ENCODE measurements at regions not wholly inside any gene's neighbourhood (a gene's known extent, or its start where the extent isn't known, plus 50 kb on each side); places are given as distances from the start of the nearest gene placed in this dataset.

DNA sequence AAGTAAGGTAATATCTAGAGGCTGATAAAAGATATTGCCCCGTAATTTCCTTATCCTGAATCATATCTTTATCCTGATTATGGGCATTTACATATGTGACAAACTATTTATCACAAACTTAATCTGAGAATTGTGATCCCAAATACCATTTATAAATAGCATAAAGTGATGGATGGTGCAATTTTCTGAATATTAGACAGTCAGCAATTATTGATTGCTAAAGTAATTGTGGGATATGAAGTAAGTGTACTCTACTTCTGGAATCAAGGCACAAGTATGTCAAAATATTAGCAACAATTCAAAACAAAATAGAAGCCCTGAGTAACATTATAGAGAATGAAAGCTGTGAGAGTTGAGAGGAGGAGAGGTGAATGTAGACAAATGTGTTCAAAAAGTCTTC lies 361.9 kb upstream of the CDH6 start:
- Histone ChIP-seq H3K9ac (ENCODE audit: low read length) (no peak overlapping the region), H4K91ac (ENCODE audit: low read length) (no peak overlapping the region), H3K23ac (ENCODE audit: low read length in 2 of 2) (no peak overlapping the region), H3K9me3 (ENCODE audit: control insufficient read depth, low read length) (no peaks in the 10 kb centered on the region), H2BK120ac (ENCODE audit: low read depth, low read length) (no peak overlapping the region), H2AK5ac (ENCODE audit: low read length, severe bottlenecking) (no peak overlapping the region), H3K4me1 (ENCODE audit: control insufficient read depth, insufficient read depth, low read depth, low read length) (no peaks in the 10 kb centered on the region), H3K4me3 (ENCODE audit: insufficient read depth in 1 of 2, low read depth in 1 of 2, low read length in 2 of 2) (no peak overlapping the region), H3K4ac (ENCODE audit: low read depth in 1 of 2, low read length in 2 of 2) (no peak overlapping the region), H2BK12ac (ENCODE audit: low read length in 2 of 2) (no peak overlapping the region), H4K8ac (ENCODE audit: low read length) (no peak overlapping the region), H3K4me2 (ENCODE audit: low read length, poor library complexity, severe bottlenecking) (no peak overlapping the region), H2BK15ac (ENCODE audit: low read depth, poor library complexity, severe bottlenecking) (no peak overlapping the region), H3K14ac (ENCODE audit: low read length in 2 of 2) (no peak overlapping the region), H3K18ac (ENCODE audit: low read depth in 1 of 2, low read length in 2 of 2) (no peak overlapping the region), H2BK5ac (ENCODE audit: low read depth, low read length, poor library complexity, severe bottlenecking) (no peak overlapping the region), H3K27me3 (ENCODE audit: control insufficient read depth in 1 of 2, insufficient read depth in 1 of 2, low read length in 2 of 2) (no peaks in the 10 kb centered on the region), H3K36me3 (ENCODE audit: control insufficient read depth in 1 of 2, insufficient read depth in 2 of 2, low read depth in 1 of 2, low read length in 2 of 2) (no peaks in the 10 kb centered on the region), H3K79me1 (replicated peaks; ENCODE audit: low read length, poor library complexity, severe bottlenecking) (no peaks in the 10 kb centered on the region), H3K27ac (ENCODE audit: low read length, poor library complexity, severe bottlenecking) (no peak overlapping the region), H2AFZ (ENCODE audit: low read depth, low read length) (no peak overlapping the region)
- DNase-seq: no peak
- WGBS: no CpG with 5 or more reads among the region's 1 CpG

DNA sequence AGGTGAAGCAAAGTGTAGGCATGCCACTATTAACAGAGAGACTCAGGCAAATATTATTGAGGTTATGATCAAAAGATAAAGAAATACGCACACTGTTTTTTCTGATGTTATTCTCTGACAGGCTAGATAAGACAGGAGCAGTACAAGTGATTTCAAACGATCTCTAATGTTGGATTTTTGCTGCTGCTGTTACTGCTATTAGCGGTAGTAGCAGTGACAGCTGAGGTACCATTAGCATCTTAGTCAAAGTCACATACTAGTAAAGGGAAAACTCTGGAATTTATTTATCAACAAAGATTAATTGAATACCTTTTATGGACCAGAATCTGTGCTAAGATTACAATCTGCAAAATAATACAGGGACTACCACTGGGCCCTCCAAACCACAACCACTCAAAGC lies 362.4 kb upstream of the CDH6 start:
- H3K4me3 ChIP-seq (ENCODE audit: insufficient read depth in 1 of 2, low read depth in 1 of 2, low read length in 2 of 2): no peak overlapping the region

DNA sequence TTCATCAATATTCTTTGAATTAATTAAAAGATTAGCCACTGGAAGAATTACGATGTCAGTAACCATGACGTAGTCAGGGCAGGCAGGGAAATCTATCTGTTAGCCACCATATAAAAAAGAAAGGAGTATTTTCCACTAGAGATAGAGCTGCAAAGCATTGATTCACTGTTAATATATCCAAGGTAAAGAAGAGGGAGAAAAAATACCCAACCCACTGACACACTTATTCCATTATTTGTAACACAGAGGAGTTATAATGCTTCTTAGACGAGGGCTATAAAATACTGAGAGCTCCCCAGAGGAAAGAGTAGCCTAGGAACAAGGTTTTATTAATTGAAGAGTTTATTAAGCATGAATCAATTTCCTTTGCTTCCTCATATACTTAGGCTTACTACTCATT lies 382.2 kb upstream of the CDH6 start:
- Histone ChIP-seq H3K79me1 (replicated peaks; ENCODE audit: low read length, poor library complexity, severe bottlenecking) (no peaks in the 10 kb centered on the region), H3K14ac (ENCODE audit: low read length in 2 of 2) (no peak overlapping the region), H3K27me3 (ENCODE audit: control insufficient read depth in 1 of 2, insufficient read depth in 1 of 2, low read length in 2 of 2) (no peaks in the 10 kb centered on the region), H3K4me3 (ENCODE audit: insufficient read depth in 1 of 2, low read depth in 1 of 2, low read length in 2 of 2) (no peak overlapping the region), H4K8ac (ENCODE audit: low read length) (no peak overlapping the region), H3K4me1 (ENCODE audit: control insufficient read depth, insufficient read depth, low read depth, low read length) (no peaks in the 10 kb centered on the region), H2AK5ac (ENCODE audit: low read length, severe bottlenecking) (no peak overlapping the region), H4K91ac (ENCODE audit: low read length) (no peak overlapping the region), H3K9me3 (ENCODE audit: control insufficient read depth, low read length) (no peaks in the 10 kb centered on the region), H3K9ac (ENCODE audit: low read length) (no peak overlapping the region), H3K23ac (ENCODE audit: low read length in 2 of 2) (no peak overlapping the region), H3K18ac (ENCODE audit: low read depth in 1 of 2, low read length in 2 of 2) (no peak overlapping the region), H3K4ac (ENCODE audit: low read depth in 1 of 2, low read length in 2 of 2) (no peak overlapping the region), H2BK120ac (ENCODE audit: low read depth, low read length) (no peak overlapping the region), H3K36me3 (ENCODE audit: control insufficient read depth in 1 of 2, insufficient read depth in 2 of 2, low read depth in 1 of 2, low read length in 2 of 2) (no peaks in the 10 kb centered on the region), H2BK5ac (ENCODE audit: low read depth, low read length, poor library complexity, severe bottlenecking) (no peak overlapping the region), H2BK15ac (ENCODE audit: low read depth, poor library complexity, severe bottlenecking) (no peak overlapping the region), H3K4me2 (ENCODE audit: low read length, poor library complexity, severe bottlenecking) (no peak overlapping the region), H2AFZ (ENCODE audit: low read depth, low read length) (no peak overlapping the region), H3K27ac (ENCODE audit: low read length, poor library complexity, severe bottlenecking) (no peak overlapping the region), H2BK12ac (ENCODE audit: low read length in 2 of 2) (no peak overlapping the region)
- no peak for DNase-seq
- WGBS: no CpG with 5 or more reads among the region's 3 CpGs

More for the DNA sequence above, 362.4 kb upstream of the CDH6 start:
- H4K91ac ChIP-seq (ENCODE audit: low read length): no peak overlapping the region
- no peak overlapping the region for H3K23ac ChIP-seq (ENCODE audit: low read length in 2 of 2)
- H3K14ac ChIP-seq (ENCODE audit: low read length in 2 of 2): no peak overlapping the region
- H2BK15ac ChIP-seq (ENCODE audit: low read depth, poor library complexity, severe bottlenecking): no peak overlapping the region
- no peaks in the 10 kb centered on the region for H3K79me1 ChIP-seq (replicated peaks; ENCODE audit: low read length, poor library complexity, severe bottlenecking)
- no peak overlapping the region for H3K27ac ChIP-seq (ENCODE audit: low read length, poor library complexity, severe bottlenecking)
- 62% methylated on average over 3 of the region's 3 CpGs for WGBS
- no peak overlapping the region for H2BK12ac ChIP-seq (ENCODE audit: low read length in 2 of 2)
- H2AFZ ChIP-seq (ENCODE audit: low read depth, low read length): no peak overlapping the region
- no peak overlapping the region for H4K8ac ChIP-seq (ENCODE audit: low read length)
- H3K18ac ChIP-seq (ENCODE audit: low read depth in 1 of 2, low read length in 2 of 2): no peak overlapping the region
- H2AK5ac ChIP-seq (ENCODE audit: low read length, severe bottlenecking): no peak overlapping the region
- no peak overlapping the region for H3K4me2 ChIP-seq (ENCODE audit: low read length, poor library complexity, severe bottlenecking)
- no peaks in the 10 kb centered on the region for H3K27me3 ChIP-seq (ENCODE audit: control insufficient read depth in 1 of 2, insufficient read depth in 1 of 2, low read length in 2 of 2)
- H3K36me3 ChIP-seq (ENCODE audit: control insufficient read depth in 1 of 2, insufficient read depth in 2 of 2, low read depth in 1 of 2, low read length in 2 of 2): no peaks in the 10 kb centered on the region
- H3K4ac ChIP-seq (ENCODE audit: low read depth in 1 of 2, low read length in 2 of 2): no peak overlapping the region
- H3K9ac ChIP-seq (ENCODE audit: low read length): no peak overlapping the region
- H3K4me1 ChIP-seq (ENCODE audit: control insufficient read depth, insufficient read depth, low read depth, low read length): no peaks in the 10 kb centered on the region
- DNase-seq: no peak
- no peak overlapping the region for H2BK5ac ChIP-seq (ENCODE audit: low read depth, low read length, poor library complexity, severe bottlenecking)
- H2BK120ac ChIP-seq (ENCODE audit: low read depth, low read length): no peak overlapping the region
- no peaks in the 10 kb centered on the region for H3K9me3 ChIP-seq (ENCODE audit: control insufficient read depth, low read length)

DNA sequence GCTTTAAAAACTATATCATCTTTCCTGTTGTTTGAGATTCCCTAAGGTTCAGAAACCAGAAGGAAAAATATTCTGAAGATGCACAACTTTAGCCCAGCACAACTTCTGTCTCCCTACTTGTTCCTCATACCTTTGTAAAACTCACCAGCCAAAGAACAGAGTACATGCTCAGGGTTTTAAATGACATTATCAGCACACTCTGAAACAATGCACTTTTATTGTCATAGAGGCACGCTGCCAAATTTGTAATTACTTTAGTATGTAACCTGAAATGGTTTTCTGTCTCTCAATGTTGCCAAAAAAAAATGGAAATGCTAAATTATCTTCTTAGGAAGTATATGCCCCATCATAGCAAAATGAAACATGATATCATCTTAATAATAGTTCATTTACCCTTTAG lies 383.6 kb upstream of the CDH6 start:
- H3K9ac ChIP-seq (ENCODE audit: low read length): no peak overlapping the region
- H2AK5ac ChIP-seq (ENCODE audit: low read length, severe bottlenecking): no peak overlapping the region
- H2BK5ac ChIP-seq (ENCODE audit: low read depth, low read length, poor library complexity, severe bottlenecking): no peak overlapping the region
- no peaks in the 10 kb centered on the region for H3K4me1 ChIP-seq (ENCODE audit: control insufficient read depth, insufficient read depth, low read depth, low read length)
- H2AFZ ChIP-seq (ENCODE audit: low read depth, low read length): no peak overlapping the region
- H3K23ac ChIP-seq (ENCODE audit: low read length in 2 of 2): no peak overlapping the region
- no peak overlapping the region for H3K27ac ChIP-seq (ENCODE audit: low read length, poor library complexity, severe bottlenecking)
- no peak overlapping the region for H4K8ac ChIP-seq (ENCODE audit: low read length)
- no peaks in the 10 kb centered on the region for H3K36me3 ChIP-seq (ENCODE audit: control insufficient read depth in 1 of 2, insufficient read depth in 2 of 2, low read depth in 1 of 2, low read length in 2 of 2)
- H3K79me1 ChIP-seq (replicated peaks; ENCODE audit: low read length, poor library complexity, severe bottlenecking): no peaks in the 10 kb centered on the region
- no peak overlapping the region for H3K4me3 ChIP-seq (ENCODE audit: insufficient read depth in 1 of 2, low read depth in 1 of 2, low read length in 2 of 2)
- no peak overlapping the region for H3K4me2 ChIP-seq (ENCODE audit: low read length, poor library complexity, severe bottlenecking)
- H3K27me3 ChIP-seq (ENCODE audit: control insufficient read depth in 1 of 2, insufficient read depth in 1 of 2, low read length in 2 of 2): no peaks in the 10 kb centered on the region
- H3K14ac ChIP-seq (ENCODE audit: low read length in 2 of 2): no peak overlapping the region
- H3K4ac ChIP-seq (ENCODE audit: low read depth in 1 of 2, low read length in 2 of 2): no peak overlapping the region
- H2BK12ac ChIP-seq (ENCODE audit: low read length in 2 of 2): no peak overlapping the region
- WGBS: no CpG with 5 or more reads among the region's 1 CpG
- no peak overlapping the region for H2BK120ac ChIP-seq (ENCODE audit: low read depth, low read length)
- DNase-seq: no peak
- H3K9me3 ChIP-seq (ENCODE audit: control insufficient read depth, low read length): peaks cover 5% of the 10 kb centered on the region
- H4K91ac ChIP-seq (ENCODE audit: low read length): no peak overlapping the region
- no peak overlapping the region for H3K18ac ChIP-seq (ENCODE audit: low read depth in 1 of 2, low read length in 2 of 2)
- no peak overlapping the region for H2BK15ac ChIP-seq (ENCODE audit: low read depth, poor library complexity, severe bottlenecking)
